Keratinocyte (primary cell): ENCODE measurements at regions not wholly inside any gene's neighbourhood (a gene's known extent, or its start where the extent isn't known, plus 50 kb on each side); places are given as distances from the start of the nearest gene placed in this dataset.

Experiments
- DNase-seq: peaks from one replicate; pipeline ENCODE4 v3.0.0-alpha.2; 2011; ENCODE audit warnings: low read depth, missing footprints, low spot score
- FAIRE-seq: peaks from 2 replicates; lab custom pipeline; 2011; peaks lifted over from hg19 to GRCh38; lab: Jason Lieb, UNC
- H2AFZ ChIP-seq: 2 replicates; pipeline ENCODE4 v1.6.0; 2012; ENCODE audit warnings: low read length, control low read depth, inconsistent platforms; ENCODE audit not compliant: control insufficient read depth
- H3K27ac ChIP-seq: 2 replicates; pipeline ENCODE4 v1.5.1; 2011; ENCODE audit warnings: low read length; ENCODE audit not compliant: control insufficient read depth, insufficient read depth
- H3K27me3 ChIP-seq: 3 replicates; pipeline ENCODE4 v1.6.0; 2011; ENCODE audit warnings: low read length; ENCODE audit not compliant: control insufficient read depth, insufficient read depth; ENCODE audit errors: extremely low read depth
- H3K36me3 ChIP-seq, 2 experiments: 2 replicates in 1 of 2; 3 replicates in 1 of 2; pipeline ENCODE4 v1.5.1; 2011; ENCODE audit warnings: low read length in 2 of 2, mild to moderate bottlenecking in 1 of 2; ENCODE audit not compliant: control insufficient read depth in 2 of 2, insufficient read depth in 2 of 2; ENCODE audit errors: extremely low read depth in 1 of 2
- H3K4me1 ChIP-seq: 3 replicates; pipeline ENCODE4 v1.5.1; 2011; ENCODE audit warnings: low read length; ENCODE audit not compliant: control insufficient read depth, insufficient read depth; ENCODE audit errors: extremely low read depth
- H3K4me2 ChIP-seq: 3 replicates; pipeline ENCODE4 v1.6.0; 2011; ENCODE audit warnings: low read depth, low read length; ENCODE audit not compliant: control insufficient read depth, insufficient read depth; ENCODE audit errors: extremely low read depth
- H3K4me3 ChIP-seq, 3 experiments: fragments of 200-600 bp in 1 of 3; sonication (generic) in 1 of 3; 2 replicates in 2 of 3; 3 replicates in 1 of 3; pipeline ENCODE4 v1.5.1; 2011 to 2016; ENCODE audit warnings: low read length in 3 of 3, mild to moderate bottlenecking in 3 of 3, control low read depth in 2 of 3, inconsistent platforms in 1 of 3, low read depth in 1 of 3, mixed read lengths in 1 of 3, mixed run types in 1 of 3, moderate library complexity in 1 of 3; ENCODE audit not compliant: control insufficient read depth in 2 of 3, insufficient read depth in 2 of 3; ENCODE audit errors: extremely low read depth in 1 of 3
- H3K79me2 ChIP-seq: 2 replicates; pipeline ENCODE4 v1.6.0; 2012; ENCODE audit warnings: low read length; ENCODE audit not compliant: control insufficient read depth, insufficient read depth
- H3K9ac ChIP-seq: 3 replicates; pipeline ENCODE4 v1.6.0; 2011; ENCODE audit warnings: low read length; ENCODE audit not compliant: control insufficient read depth, insufficient read depth; ENCODE audit errors: extremely low read depth
- H3K9me1 ChIP-seq: 3 replicates; pipeline ENCODE4 v1.6.0; 2011; ENCODE audit warnings: low read length; ENCODE audit not compliant: control insufficient read depth, insufficient read depth; ENCODE audit errors: extremely low read depth
- H3K9me3 ChIP-seq: 2 replicates; pipeline ENCODE4 v1.5.1; 2012; ENCODE audit warnings: low read depth, low read length; ENCODE audit not compliant: control insufficient read depth
- H4K20me1 ChIP-seq: 3 replicates; pipeline ENCODE4 v1.6.0; 2011; ENCODE audit warnings: low read length; ENCODE audit not compliant: control insufficient read depth, insufficient read depth; ENCODE audit errors: extremely low read depth
- CTCF ChIP-seq, 3 experiments: IDR thresholded peaks in 1 of 3; conservative IDR thresholded peaks in 1 of 3; optimal IDR thresholded peaks in 1 of 3; 2 replicates in 2 of 3; 3 replicates in 1 of 3; pipeline versions ENCODE3 to v1.5.1; 2011; ENCODE audit warnings: low read length in 3 of 3, mild to moderate bottlenecking in 3 of 3, moderate library complexity in 2 of 3, control low read depth in 1 of 3, inconsistent platforms in 1 of 3; ENCODE audit not compliant: insufficient read depth in 2 of 3; ENCODE audit errors: extremely low read depth in 1 of 3
- EZH2 ChIP-seq: IDR thresholded peaks from one replicate; pipeline ENCODE4 v1.6.1; 2012; ENCODE audit warnings: inconsistent platforms, mild to moderate bottlenecking, low read length, moderate library complexity
- dilution Hi-C: fragments of 300-500 bp; cut with MboI; formaldehyde crosslinking; loops from one replicate; pipeline ENCODE4 v1.7.0; 2020; ENCODE audit warnings: low sequenced_read_pairs; ENCODE audit not compliant: extremely low pct_ligation_motif_present

- Histone ChIP-seq H3K9ac (no peak overlapping the region), H4K20me1 (no peaks in the 10 kb centered on the region), H2AFZ (no peak overlapping the region), H3K27me3 (no peaks in the 10 kb centered on the region), H3K36me3 (no peaks in the 10 kb centered on the region), H3K4me1 (no peaks in the 10 kb centered on the region), H3K27ac (no peak overlapping the region), H3K9me1 (no peaks in the 10 kb centered on the region), H3K79me2 (no peaks in the 10 kb centered on the region), H3K4me2 (no peak overlapping the region), H3K4me3 (no peak overlapping the region), H3K9me3 (no peaks in the 10 kb centered on the region)
- no peak for FAIRE-seq
- dilution Hi-C loops, result no loop called here
- DNase-seq, result no peak
- TF ChIP-seq CTCF (optimal IDR thresholded peaks at IDR 0.05 in 1 of 3, IDR thresholded peaks at IDR 0.05 in 1 of 3, conservative IDR thresholded peaks at IDR 0.05 in 1 of 3; ENCODE audit: extremely low read depth in 1 of 3, insufficient read depth in 2 of 3, low read length in 3 of 3), result no peak
- no peak for TF ChIP-seq EZH2
Measured at GRCh38 chrX:142005532-142005931, 101.8 kb downstream of the MAGEC1 start.

GRCh38 chrX:142002471-142002870, 98.8 kb downstream of the MAGEC1 start:
- Histone ChIP-seq H3K36me3 (no peaks in the 10 kb centered on the region), H3K9me1 (no peaks in the 10 kb centered on the region), H3K27ac (no peak overlapping the region), H3K4me3 (no peak overlapping the region), H3K4me2 (no peak overlapping the region), H2AFZ (no peak overlapping the region), H3K27me3 (no peaks in the 10 kb centered on the region), H3K9ac (no peak overlapping the region), H3K4me1 (no peaks in the 10 kb centered on the region), H3K79me2 (no peaks in the 10 kb centered on the region), H3K9me3 (no peaks in the 10 kb centered on the region), H4K20me1 (no peaks in the 10 kb centered on the region)
- FAIRE-seq (no peak), DNase-seq (no peak)
- dilution Hi-C loops, result no loop called here
- TF ChIP-seq CTCF (optimal IDR thresholded peaks at IDR 0.05 in 1 of 3, IDR thresholded peaks at IDR 0.05 in 1 of 3, conservative IDR thresholded peaks at IDR 0.05 in 1 of 3; ENCODE audit: extremely low read depth in 1 of 3, insufficient read depth in 2 of 3, low read length in 3 of 3) (no peak), EZH2 (no peak)
